ENCODE measurements at regions not wholly inside any gene's neighbourhood (a gene's known extent, or its start where the extent isn't known, plus 50 kb on each side); places are given as distances from the start of the nearest gene placed in this dataset.
"Not testable (repeated sequence)": the region's sequence is repeated elsewhere in the genome, so short reads cannot be mapped to it uniquely, and the experiment has no call there.

DNA sequence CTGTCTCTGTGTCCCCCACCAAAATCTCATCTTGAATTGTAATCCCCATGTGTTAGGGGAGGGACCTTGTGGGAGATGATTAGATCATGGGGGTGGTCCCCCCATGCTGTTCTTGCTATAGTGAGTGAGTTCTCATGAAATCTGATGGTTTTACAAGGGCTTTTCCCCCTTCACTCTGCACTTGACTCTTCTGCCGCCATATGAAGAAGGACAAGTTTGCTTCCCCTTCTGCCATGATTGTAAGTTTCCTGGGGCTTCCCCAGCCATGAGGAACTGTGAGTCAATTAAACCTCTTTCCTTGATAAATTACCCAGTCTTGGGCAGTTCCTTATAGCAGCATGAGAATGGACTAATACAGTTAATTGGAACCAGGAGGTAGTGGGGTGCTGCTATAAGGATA lies 137.1 kb upstream of the RAB4A start:
- no peak for DNase-seq (ENCODE audit: low spot score)
- ChIA-PET CTCF (no interaction called here), POLR2A (ENCODE audit: low non-redundant PET) (no interaction called here)
- intact Hi-C loops (cut with micrococcal nuclease; ENCODE audit: unreplicated experiment): no loop called here
- no TSS peak for BruUV-seq (replicated peaks)
- H3K27ac ChIP-seq (ENCODE audit: low read depth, low read length, poor library complexity, severe bottlenecking): no peak overlapping the region
- TF ChIP-seq EZH2 (IDR thresholded peaks at IDR 0.05; ENCODE audit: borderline replicate concordance, low read depth, low read length, poor library complexity, severe bottlenecking): no peak
- TF ChIP-seq, protein P1, sequence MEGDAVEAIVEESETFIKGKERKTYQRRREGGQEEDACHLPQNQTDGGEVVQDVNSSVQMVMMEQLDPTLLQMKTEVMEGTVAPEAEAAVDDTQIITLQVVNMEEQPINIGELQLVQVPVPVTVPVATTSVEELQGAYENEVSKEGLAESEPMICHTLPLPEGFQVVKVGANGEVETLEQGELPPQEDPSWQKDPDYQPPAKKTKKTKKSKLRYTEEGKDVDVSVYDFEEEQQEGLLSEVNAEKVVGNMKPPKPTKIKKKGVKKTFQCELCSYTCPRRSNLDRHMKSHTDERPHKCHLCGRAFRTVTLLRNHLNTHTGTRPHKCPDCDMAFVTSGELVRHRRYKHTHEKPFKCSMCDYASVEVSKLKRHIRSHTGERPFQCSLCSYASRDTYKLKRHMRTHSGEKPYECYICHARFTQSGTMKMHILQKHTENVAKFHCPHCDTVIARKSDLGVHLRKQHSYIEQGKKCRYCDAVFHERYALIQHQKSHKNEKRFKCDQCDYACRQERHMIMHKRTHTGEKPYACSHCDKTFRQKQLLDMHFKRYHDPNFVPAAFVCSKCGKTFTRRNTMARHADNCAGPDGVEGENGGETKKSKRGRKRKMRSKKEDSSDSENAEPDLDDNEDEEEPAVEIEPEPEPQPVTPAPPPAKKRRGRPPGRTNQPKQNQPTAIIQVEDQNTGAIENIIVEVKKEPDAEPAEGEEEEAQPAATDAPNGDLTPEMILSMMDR (conservative IDR thresholded peaks at IDR 0.05; ENCODE audit: low read depth, low read length): no peak
- H3K27me3 ChIP-seq (replicated peaks; ENCODE audit: insufficient read depth, low read depth, low read length, poor library complexity): no peaks in the 10 kb centered on the region
- H3K9me3 ChIP-seq (ENCODE audit: low read depth, low read length, poor library complexity, severe bottlenecking): peaks cover 8% of the 10 kb centered on the region
- H3K36me3 ChIP-seq (ENCODE audit: insufficient read depth, low read length, poor library complexity, severe bottlenecking): no peaks in the 10 kb centered on the region
- H3K4me3 ChIP-seq (ENCODE audit: low read depth, low read length, poor library complexity, severe bottlenecking): no peak overlapping the region
- H3K4me1 ChIP-seq (ENCODE audit: insufficient read depth, low read length, poor library complexity, severe bottlenecking): no peaks in the 10 kb centered on the region

GRCh38 chr1:229134381-229135217 lies 136.3 kb upstream of the RAB4A start:
- POLR2A ChIA-PET (ENCODE audit: low non-redundant PET); BruUV-seq (replicated peaks); H3K27me3 ChIP-seq (replicated peaks; ENCODE audit: insufficient read depth, low read depth, low read length, poor library complexity); H3K9me3 ChIP-seq (ENCODE audit: low read depth, low read length, poor library complexity, severe bottlenecking); H3K4me3 ChIP-seq (ENCODE audit: low read depth, low read length, poor library complexity, severe bottlenecking); DNase-seq (ENCODE audit: low spot score); H3K27ac ChIP-seq (ENCODE audit: low read depth, low read length, poor library complexity, severe bottlenecking); CTCF ChIA-PET; H3K36me3 ChIP-seq (ENCODE audit: insufficient read depth, low read length, poor library complexity, severe bottlenecking); H3K4me1 ChIP-seq (ENCODE audit: insufficient read depth, low read length, poor library complexity, severe bottlenecking); intact Hi-C loops (cut with micrococcal nuclease; ENCODE audit: unreplicated experiment): not testable (repeated sequence)

DNA sequence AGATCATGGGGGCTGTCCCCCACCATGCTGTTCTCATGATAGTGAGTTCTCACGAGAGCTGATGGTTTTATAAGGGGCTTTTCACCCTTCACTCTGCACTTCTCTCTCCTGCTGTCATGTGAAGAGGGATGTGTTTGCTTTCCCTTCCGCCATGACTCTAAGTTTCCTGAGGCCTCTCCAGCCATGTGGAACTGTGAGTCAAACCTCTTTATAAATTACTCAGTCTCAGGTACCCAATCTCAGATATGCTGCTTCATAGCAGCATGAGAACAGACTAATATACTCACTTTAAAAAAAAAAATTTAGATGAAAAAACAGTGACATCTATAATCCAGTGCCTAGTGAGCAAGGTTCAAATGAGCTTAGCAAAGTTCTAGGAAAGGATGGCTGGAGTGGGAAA lies 135.1 kb upstream of the RAB4A start:
- intact Hi-C loops (cut with micrococcal nuclease; ENCODE audit: unreplicated experiment): no loop called here
- Histone ChIP-seq H3K9me3 (ENCODE audit: low read depth, low read length, poor library complexity, severe bottlenecking) (peaks cover 8% of the 10 kb centered on the region), H3K27me3 (replicated peaks; ENCODE audit: insufficient read depth, low read depth, low read length, poor library complexity) (no peaks in the 10 kb centered on the region), H3K4me1 (ENCODE audit: insufficient read depth, low read length, poor library complexity, severe bottlenecking) (no peaks in the 10 kb centered on the region), H3K27ac (ENCODE audit: low read depth, low read length, poor library complexity, severe bottlenecking) (no peak overlapping the region), H3K36me3 (ENCODE audit: insufficient read depth, low read length, poor library complexity, severe bottlenecking) (no peaks in the 10 kb centered on the region), H3K4me3 (ENCODE audit: low read depth, low read length, poor library complexity, severe bottlenecking) (no peak overlapping the region)
- ChIA-PET POLR2A (ENCODE audit: low non-redundant PET) (no interaction called here), CTCF (no interaction called here)
- no TSS peak for BruUV-seq (replicated peaks)
- DNase-seq (ENCODE audit: low spot score): no peak
- TF ChIP-seq EZH2 (IDR thresholded peaks at IDR 0.05; ENCODE audit: borderline replicate concordance, low read depth, low read length, poor library complexity, severe bottlenecking): no peak
- TF ChIP-seq, protein P1 (conservative IDR thresholded peaks at IDR 0.05; ENCODE audit: low read depth, low read length): no peak

DNA sequence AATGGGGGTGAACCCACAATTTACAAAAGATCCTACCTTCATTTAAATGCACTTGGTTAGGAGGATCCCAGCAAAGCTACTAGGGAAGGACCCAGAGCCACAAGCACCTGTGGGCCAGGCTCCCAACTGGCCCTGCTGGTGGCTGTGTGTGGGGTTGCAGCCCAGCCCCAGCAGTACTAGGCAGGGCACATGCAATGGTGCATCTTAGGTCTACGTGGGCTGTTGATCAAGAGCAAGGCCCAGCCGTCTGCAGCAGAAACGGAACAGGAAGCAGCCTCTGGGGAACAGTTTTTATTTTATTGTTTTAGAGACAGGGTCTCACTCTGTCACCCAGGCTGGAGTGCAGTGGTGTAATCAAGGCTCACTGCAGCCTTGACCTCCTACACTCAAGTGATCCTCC lies 134.1 kb upstream of the RAB4A start:
- CTCF ChIA-PET: no interaction called here
- POLR2A ChIA-PET (ENCODE audit: low non-redundant PET): no interaction called here

More for the DNA sequence above, 134.1 kb upstream of the RAB4A start:
- no peak for TF ChIP-seq EZH2 (IDR thresholded peaks at IDR 0.05; ENCODE audit: borderline replicate concordance, low read depth, low read length, poor library complexity, severe bottlenecking)
- Histone ChIP-seq H3K4me1 (ENCODE audit: insufficient read depth, low read length, poor library complexity, severe bottlenecking) (no peaks in the 10 kb centered on the region), H3K4me3 (ENCODE audit: low read depth, low read length, poor library complexity, severe bottlenecking) (no peak overlapping the region), H3K36me3 (ENCODE audit: insufficient read depth, low read length, poor library complexity, severe bottlenecking) (no peaks in the 10 kb centered on the region), H3K27ac (ENCODE audit: low read depth, low read length, poor library complexity, severe bottlenecking) (no peak overlapping the region), H3K27me3 (replicated peaks; ENCODE audit: insufficient read depth, low read depth, low read length, poor library complexity) (no peaks in the 10 kb centered on the region), H3K9me3 (ENCODE audit: low read depth, low read length, poor library complexity, severe bottlenecking) (peaks cover 8% of the 10 kb centered on the region)
- no peak for DNase-seq (ENCODE audit: low spot score)
- intact Hi-C loops (cut with micrococcal nuclease; ENCODE audit: unreplicated experiment): no loop called here
- BruUV-seq (replicated peaks): no TSS peak
